ENCODE measurements at regions not wholly inside any gene's neighbourhood (a gene's known extent, or its start where the extent isn't known, plus 50 kb on each side); places are given as distances from the start of the nearest gene placed in this dataset.
"Not testable (repeated sequence)": the region's sequence is repeated elsewhere in the genome, so short reads cannot be mapped to it uniquely, and the experiment has no call there.

GRCh38 chr6:74567923-74568290 lies 637.9 kb downstream of the COL12A1 start:
- DNase-seq; H3K4me2 ChIP-seq (ENCODE audit: low read length): not testable (repeated sequence)
- no CpG with 5 or more reads among the region's 4 CpGs for WGBS (ENCODE audit: extremely low coverage, insufficient coverage, insufficient read length)

DNA sequence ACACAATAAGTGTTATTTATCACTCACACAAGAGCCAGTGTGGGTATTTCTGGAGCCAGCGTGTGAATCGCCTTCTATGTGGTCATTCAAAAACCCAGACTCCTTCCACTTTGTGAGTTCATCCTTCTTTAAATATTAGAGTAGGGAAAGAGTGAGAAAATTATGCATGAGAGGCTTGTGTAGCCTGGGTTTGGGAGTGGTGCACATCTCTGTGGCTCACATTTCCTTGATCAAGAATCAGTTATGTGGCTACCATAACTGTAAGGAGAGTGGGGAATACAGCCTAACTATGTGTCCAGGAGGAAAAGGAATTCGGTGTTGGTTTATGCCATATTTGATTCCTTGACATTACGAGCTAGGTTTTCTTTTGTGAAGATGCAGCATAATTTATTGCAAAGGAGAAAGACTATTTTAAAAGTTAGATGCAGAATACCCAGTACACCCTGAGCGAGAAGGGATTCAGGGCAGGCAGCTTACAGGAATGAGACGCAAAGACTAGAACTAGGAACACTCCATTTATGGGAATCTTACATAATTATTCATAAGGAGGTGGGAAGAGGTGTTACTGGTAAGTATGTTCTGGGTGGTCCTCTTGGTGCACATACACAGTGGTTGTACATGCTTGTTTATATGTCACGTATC lies 638.5 kb downstream of the COL12A1 start:
- no peak overlapping the region for H3K4ac ChIP-seq (ENCODE audit: low read depth, low read length)
- H3K27ac ChIP-seq (ENCODE audit: low read depth, low read length): no peak overlapping the region
- no peaks in the 10 kb centered on the region for H3K36me3 ChIP-seq (ENCODE audit: control insufficient read depth in 1 of 2, insufficient read depth in 2 of 2, low read length in 2 of 2)
- H3K9ac ChIP-seq (ENCODE audit: low read length): no peak overlapping the region
- H3K18ac ChIP-seq (ENCODE audit: low read length): no peak overlapping the region
- no peaks in the 10 kb centered on the region for H3K4me1 ChIP-seq (ENCODE audit: control insufficient read depth in 1 of 2, insufficient read depth in 2 of 2, low read length in 2 of 2)
- no peak overlapping the region for H2AK5ac ChIP-seq (ENCODE audit: low read length)
- H2AFZ ChIP-seq (ENCODE audit: insufficient read depth, low read length, poor library complexity): no peak overlapping the region
- H3K4me2 ChIP-seq (ENCODE audit: low read length): no peak overlapping the region
- no peak overlapping the region for H2BK120ac ChIP-seq (ENCODE audit: insufficient read depth, low read length, poor library complexity)
- no peak overlapping the region for H4K12ac ChIP-seq (ENCODE audit: low read depth, low read length)
- no peaks in the 10 kb centered on the region for H3K79me2 ChIP-seq (ENCODE audit: control insufficient read depth, insufficient read depth, low read length, poor library complexity)
- no peak for DNase-seq
- H2BK5ac ChIP-seq (ENCODE audit: low read depth, low read length, poor library complexity): no peak overlapping the region
- H2BK12ac ChIP-seq (ENCODE audit: low read length): no peak overlapping the region
- no peak overlapping the region for H4K8ac ChIP-seq (ENCODE audit: low read depth, low read length)
- no peak overlapping the region for H3K23ac ChIP-seq (ENCODE audit: low read length)
- no CpG with 5 or more reads among the region's 7 CpGs for WGBS (ENCODE audit: extremely low coverage, insufficient coverage, insufficient read length)
- no peaks in the 10 kb centered on the region for H3K9me3 ChIP-seq (ENCODE audit: insufficient read depth, low read depth, low read length)
- no peak overlapping the region for H3K14ac ChIP-seq (ENCODE audit: low read length)
- no peak overlapping the region for H4K91ac ChIP-seq (ENCODE audit: low read depth, low read length)
- H3K4me3 ChIP-seq (ENCODE audit: low read depth, low read length): no peak overlapping the region
- H3K27me3 ChIP-seq (ENCODE audit: insufficient read depth, low read length): no peaks in the 10 kb centered on the region
- H3K79me1 ChIP-seq (ENCODE audit: low read length): no peaks in the 10 kb centered on the region

More at GRCh38 chr6:74567923-74568290, 637.9 kb downstream of the COL12A1 start:
- not testable (repeated sequence) for H3K36me3 ChIP-seq (ENCODE audit: control insufficient read depth in 1 of 2, insufficient read depth in 2 of 2, low read length in 2 of 2); H3K9me3 ChIP-seq (ENCODE audit: insufficient read depth, low read depth, low read length); H4K91ac ChIP-seq (ENCODE audit: low read depth, low read length); H3K79me2 ChIP-seq (ENCODE audit: control insufficient read depth, insufficient read depth, low read length, poor library complexity); H2BK12ac ChIP-seq (ENCODE audit: low read length); H3K4me3 ChIP-seq (ENCODE audit: low read depth, low read length); H2AK5ac ChIP-seq (ENCODE audit: low read length); H3K14ac ChIP-seq (ENCODE audit: low read length); H3K27me3 ChIP-seq (ENCODE audit: insufficient read depth, low read length); H3K9ac ChIP-seq (ENCODE audit: low read length); H2BK5ac ChIP-seq (ENCODE audit: low read depth, low read length, poor library complexity); H3K4me1 ChIP-seq (ENCODE audit: control insufficient read depth in 1 of 2, insufficient read depth in 2 of 2, low read length in 2 of 2); H4K12ac ChIP-seq (ENCODE audit: low read depth, low read length); H2AFZ ChIP-seq (ENCODE audit: insufficient read depth, low read length, poor library complexity); H4K8ac ChIP-seq (ENCODE audit: low read depth, low read length); H2BK120ac ChIP-seq (ENCODE audit: insufficient read depth, low read length, poor library complexity); H3K4ac ChIP-seq (ENCODE audit: low read depth, low read length); H3K18ac ChIP-seq (ENCODE audit: low read length); H3K27ac ChIP-seq (ENCODE audit: low read depth, low read length); H3K23ac ChIP-seq (ENCODE audit: low read length); H3K79me1 ChIP-seq (ENCODE audit: low read length)

DNA sequence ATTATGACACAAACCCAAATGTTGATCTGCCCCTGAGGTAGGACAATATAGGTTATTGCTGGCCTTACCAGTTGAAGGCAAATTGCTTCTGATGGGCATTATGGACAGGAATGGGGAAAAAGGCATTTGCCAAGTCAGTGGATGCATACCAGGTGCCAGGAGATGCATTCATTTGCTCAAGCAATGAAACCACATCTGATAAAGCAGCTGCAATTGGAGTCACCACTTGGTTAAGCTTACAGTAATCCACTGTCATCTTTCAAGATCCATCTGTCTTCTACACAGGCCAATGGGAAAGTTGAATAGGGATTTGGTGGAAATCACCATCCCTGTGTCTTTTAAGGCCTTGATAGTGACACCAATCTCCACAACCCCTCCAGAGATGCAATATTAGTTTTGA lies 648.6 kb downstream of the COL12A1 start:
- Histone ChIP-seq H3K36me3 (ENCODE audit: control insufficient read depth in 1 of 2, insufficient read depth in 2 of 2, low read length in 2 of 2) (no peaks in the 10 kb centered on the region), H4K12ac (ENCODE audit: low read depth, low read length) (no peak overlapping the region), H3K79me2 (ENCODE audit: control insufficient read depth, insufficient read depth, low read length, poor library complexity) (no peaks in the 10 kb centered on the region), H3K4me3 (ENCODE audit: low read depth, low read length) (no peak overlapping the region), H3K27me3 (ENCODE audit: insufficient read depth, low read length) (no peaks in the 10 kb centered on the region), H3K4ac (ENCODE audit: low read depth, low read length) (no peak overlapping the region), H2BK120ac (ENCODE audit: insufficient read depth, low read length, poor library complexity) (no peak overlapping the region), H3K79me1 (ENCODE audit: low read length) (no peaks in the 10 kb centered on the region), H3K4me1 (ENCODE audit: control insufficient read depth in 1 of 2, insufficient read depth in 2 of 2, low read length in 2 of 2) (no peaks in the 10 kb centered on the region), H3K27ac (ENCODE audit: low read depth, low read length) (no peak overlapping the region), H3K4me2 (ENCODE audit: low read length) (no peak overlapping the region), H2BK12ac (ENCODE audit: low read length) (no peak overlapping the region), H3K14ac (ENCODE audit: low read length) (no peak overlapping the region), H4K91ac (ENCODE audit: low read depth, low read length) (no peak overlapping the region), H2BK5ac (ENCODE audit: low read depth, low read length, poor library complexity) (no peak overlapping the region), H4K8ac (ENCODE audit: low read depth, low read length) (no peak overlapping the region), H3K9ac (ENCODE audit: low read length) (no peak overlapping the region), H3K9me3 (ENCODE audit: insufficient read depth, low read depth, low read length) (peaks cover 2% of the 10 kb centered on the region), H3K23ac (ENCODE audit: low read length) (no peak overlapping the region), H2AFZ (ENCODE audit: insufficient read depth, low read length, poor library complexity) (no peak overlapping the region), H2AK5ac (ENCODE audit: low read length) (no peak overlapping the region), H3K18ac (ENCODE audit: low read length) (no peak overlapping the region)
- no peak for DNase-seq

GRCh38 chr6:74554041-74554440 lies 651.8 kb downstream of the COL12A1 start:
- H3K4me3 ChIP-seq (ENCODE audit: low read depth, low read length): no peak overlapping the region
- H3K27ac ChIP-seq (ENCODE audit: low read depth, low read length): no peak overlapping the region
- H3K36me3 ChIP-seq (ENCODE audit: control insufficient read depth in 1 of 2, insufficient read depth in 2 of 2, low read length in 2 of 2): no peaks in the 10 kb centered on the region
- H3K23ac ChIP-seq (ENCODE audit: low read length): no peak overlapping the region
- H2BK5ac ChIP-seq (ENCODE audit: low read depth, low read length, poor library complexity): no peak overlapping the region
- no peaks in the 10 kb centered on the region for H3K79me2 ChIP-seq (ENCODE audit: control insufficient read depth, insufficient read depth, low read length, poor library complexity)
- H2BK12ac ChIP-seq (ENCODE audit: low read length): no peak overlapping the region
- H3K79me1 ChIP-seq (ENCODE audit: low read length): no peaks in the 10 kb centered on the region
- H2BK120ac ChIP-seq (ENCODE audit: insufficient read depth, low read length, poor library complexity): no peak overlapping the region
- H3K4me2 ChIP-seq (ENCODE audit: low read length): no peak overlapping the region
- H3K9ac ChIP-seq (ENCODE audit: low read length): no peak overlapping the region
- H3K18ac ChIP-seq (ENCODE audit: low read length): no peak overlapping the region
- H3K4me1 ChIP-seq (ENCODE audit: control insufficient read depth in 1 of 2, insufficient read depth in 2 of 2, low read length in 2 of 2): no peaks in the 10 kb centered on the region
- H4K91ac ChIP-seq (ENCODE audit: low read depth, low read length): no peak overlapping the region
- WGBS (ENCODE audit: extremely low coverage, insufficient coverage, insufficient read length): no CpG with 5 or more reads among the region's 2 CpGs
- H2AFZ ChIP-seq (ENCODE audit: insufficient read depth, low read length, poor library complexity): no peak overlapping the region
- no peak overlapping the region for H2AK5ac ChIP-seq (ENCODE audit: low read length)
- no peak for DNase-seq
- H4K12ac ChIP-seq (ENCODE audit: low read depth, low read length): no peak overlapping the region
- H3K4ac ChIP-seq (ENCODE audit: low read depth, low read length): no peak overlapping the region
- no peak overlapping the region for H4K8ac ChIP-seq (ENCODE audit: low read depth, low read length)
- no peak overlapping the region for H3K14ac ChIP-seq (ENCODE audit: low read length)
- no peaks in the 10 kb centered on the region for H3K27me3 ChIP-seq (ENCODE audit: insufficient read depth, low read length)
- peaks cover 2% of the 10 kb centered on the region for H3K9me3 ChIP-seq (ENCODE audit: insufficient read depth, low read depth, low read length)
